ENCODE measurements at regions not wholly inside any gene's neighbourhood (a gene's known extent, or its start where the extent isn't known, plus 50 kb on each side); places are given as distances from the start of the nearest gene placed in this dataset.

GRCh38 chr6:65761890-65762289 is 54.9 kb upstream of the EYS start:
- RAD21 ChIA-PET (ENCODE audit: unreplicated experiment): no interaction called here
- Histone ChIP-seq H3K4me3 (no peak overlapping the region), H3K4me2 (ENCODE audit: control insufficient read depth, insufficient read depth) (no peak overlapping the region), H3K9ac (ENCODE audit: control insufficient read depth, insufficient read depth, low read length) (no peak overlapping the region), H3K27ac (ENCODE audit: control insufficient read depth, insufficient read depth) (no peak overlapping the region), H3K4me1 (ENCODE audit: control insufficient read depth, insufficient read depth, low read length) (no peaks in the 10 kb centered on the region), H3K9me3 (replicated peaks; ENCODE audit: control insufficient read depth, insufficient read depth, low read length) (no peaks in the 10 kb centered on the region), H2AFZ (ENCODE audit: control insufficient read depth, low read depth, low read length) (no peak overlapping the region), H4K20me1 (ENCODE audit: control insufficient read depth, insufficient read depth) (no peaks in the 10 kb centered on the region), H3K36me3 (ENCODE audit: control insufficient read depth in 2 of 2, insufficient read depth in 2 of 2, low read length in 1 of 2) (no peaks in the 10 kb centered on the region), H3K27me3 (replicated peaks in 1 of 2; ENCODE audit: control insufficient read depth in 2 of 2, insufficient read depth in 2 of 2, low read length in 1 of 2) (no peaks in the 10 kb centered on the region), H3K79me2 (ENCODE audit: control insufficient read depth, insufficient read depth, low read length) (no peaks in the 10 kb centered on the region)
- SMC1A ChIA-PET (ENCODE audit: uncharacterized antibody, unreplicated experiment): interaction anchor here (1.1 kb wide), 1 partner anchor 11 kb away, joined by 3 read pairs; no protein-coding TSS in a partner anchor
- in situ Hi-C loops (cut with MboI) (no loop called here), intact Hi-C loops (cut with micrococcal nuclease; ENCODE audit: unreplicated experiment) (no loop called here)
- no TSS peak for BruUV-seq (replicated peaks)
- ATAC-seq (no peak), FAIRE-seq (no peak), DNase-seq (ENCODE audit: low read depth, low spot score) (no peak)
- 2% methylated on average over 4 of the region's 4 CpGs for WGBS (ENCODE audit: insufficient coverage, insufficient replicate concordance, low lambda C conversion rate, missing lambda C conversion rate)
- CTCF ChIA-PET: no interaction called here
- TF ChIP-seq NR2C2 (IDR thresholded peaks at IDR 0.05; ENCODE audit: borderline replicate concordance, control insufficient read depth, insufficient read length, low read depth) (no peak), MXI1 (IDR thresholded peaks at IDR 0.05; ENCODE audit: low read depth, low read length) (no peak), BMI1 (IDR thresholded peaks at IDR 0.05; ENCODE audit: borderline replicate concordance) (no peak), MYB (IDR thresholded peaks at IDR 0.05; ENCODE audit: borderline replicate concordance, low read depth, low read length) (no peak), NBN (IDR thresholded peaks at IDR 0.05) (no peak)
- POLR2A ChIA-PET: no interaction called here

- Histone ChIP-seq H2AFZ (ENCODE audit: control insufficient read depth, low read depth, low read length) (no peak overlapping the region), H3K9me3 (replicated peaks; ENCODE audit: control insufficient read depth, insufficient read depth, low read length) (no peaks in the 10 kb centered on the region), H3K27me3 (replicated peaks in 1 of 2; ENCODE audit: control insufficient read depth in 2 of 2, insufficient read depth in 2 of 2, low read length in 1 of 2) (no peaks in the 10 kb centered on the region), H3K36me3 (ENCODE audit: control insufficient read depth in 2 of 2, insufficient read depth in 2 of 2, low read length in 1 of 2) (no peaks in the 10 kb centered on the region), H3K27ac (ENCODE audit: control insufficient read depth, insufficient read depth) (no peak overlapping the region), H4K20me1 (ENCODE audit: control insufficient read depth, insufficient read depth) (no peaks in the 10 kb centered on the region), H3K4me2 (ENCODE audit: control insufficient read depth, insufficient read depth) (no peak overlapping the region), H3K9ac (ENCODE audit: control insufficient read depth, insufficient read depth, low read length) (no peak overlapping the region), H3K79me2 (ENCODE audit: control insufficient read depth, insufficient read depth, low read length) (no peaks in the 10 kb centered on the region), H3K4me3 (no peak overlapping the region), H3K4me1 (ENCODE audit: control insufficient read depth, insufficient read depth, low read length) (no peaks in the 10 kb centered on the region)
- FAIRE-seq (no peak), ATAC-seq (no peak), DNase-seq (ENCODE audit: low read depth, low spot score) (no peak)
- ChIA-PET POLR2A (no interaction called here), RAD21 (ENCODE audit: unreplicated experiment) (no interaction called here), SMC1A (ENCODE audit: uncharacterized antibody, unreplicated experiment) (no interaction called here), CTCF (no interaction called here)
- TF ChIP-seq TCF3 (IDR thresholded peaks at IDR 0.05; ENCODE audit: borderline replicate concordance, insufficient read depth, low read depth, low read length) (no peak), IRF3 (IDR thresholded peaks at IDR 0.05) (no peak), RELB (IDR thresholded peaks at IDR 0.05; ENCODE audit: low read depth) (no peak), CBX5 (IDR thresholded peaks at IDR 0.05; ENCODE audit: low read depth) (no peak)
- no TSS peak for BruUV-seq (replicated peaks)
- WGBS (ENCODE audit: insufficient coverage, insufficient replicate concordance, low lambda C conversion rate, missing lambda C conversion rate): 0% methylated on average over 1 of the region's 1 CpG
- intact Hi-C loops (cut with micrococcal nuclease; ENCODE audit: unreplicated experiment): no loop called here
- in situ Hi-C loops (cut with MboI): no loop called here
These were observed 53.3 kb upstream of the EYS start for GRCh38 chr6:65760285-65760684.
